Muscle of leg (tissue), 3 donors: ENCODE measurements at regions not wholly inside any gene's neighbourhood (a gene's known extent, or its start where the extent isn't known, plus 50 kb on each side); places are given as distances from the start of the nearest gene placed in this dataset.
"Not testable (repeated sequence)": the region's sequence is repeated elsewhere in the genome, so short reads cannot be mapped to it uniquely, and the experiment has no call there.

Experiments used
- DNase-seq: peaks from one replicate; pipeline ENCODE4 v3.0.0; 2013
- H3K27ac ChIP-seq: one replicate; pipeline ENCODE4 v1.5.1; 2013; ENCODE audit warnings: mild to moderate bottlenecking, low read length, control low read depth
- H3K27me3 ChIP-seq: one replicate; pipeline ENCODE4 v1.6.1; 2013; ENCODE audit warnings: low read length; ENCODE audit not compliant: control insufficient read depth, insufficient read depth
- H3K36me3 ChIP-seq: one replicate; pipeline ENCODE4 v1.6.1; 2013; ENCODE audit warnings: low read length; ENCODE audit not compliant: control insufficient read depth, insufficient read depth
- H3K4me1 ChIP-seq: one replicate; pipeline ENCODE4 v1.6.1; 2013; ENCODE audit warnings: low read length; ENCODE audit not compliant: control insufficient read depth, insufficient read depth
- H3K4me3 ChIP-seq: one replicate; pipeline ENCODE4 v1.5.1; 2013; ENCODE audit warnings: low read length, control low read depth
- H3K9me3 ChIP-seq: replicated peaks from 2 replicates; pipeline ENCODE4 v1.6.1; 2013; ENCODE audit warnings: low read depth, low read length; ENCODE audit not compliant: control insufficient read depth
- WGBS: methylation state at CpG from one replicate; pipeline ENCODE4 v1.1.5; 2013; ENCODE audit warnings: missing lambda C conversion rate; ENCODE audit not compliant: insufficient coverage; 5-methylcytosine and 5-hydroxymethylcytosine counted together

DNA sequence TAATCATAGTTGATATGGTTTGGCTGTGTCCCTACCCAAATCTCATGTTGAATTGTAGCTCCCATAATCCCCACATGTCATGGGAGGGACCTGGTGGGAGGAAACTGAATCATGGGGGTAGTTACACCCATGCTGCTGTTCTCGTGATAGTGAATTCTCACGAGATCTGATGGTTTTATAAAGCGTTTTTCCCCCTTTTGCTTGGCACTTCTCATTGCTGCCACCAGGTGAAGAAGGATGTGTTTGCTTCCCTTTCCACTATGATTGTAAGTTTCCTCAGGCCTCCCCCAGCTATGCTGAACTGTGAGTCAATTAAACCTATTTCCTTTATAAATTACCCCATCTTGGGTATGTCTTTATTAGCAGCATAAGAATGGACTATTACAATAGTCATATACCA, 86.0 kb upstream of the MID1 start:
- not testable (repeated sequence) for DNase-seq, H3K27me3 ChIP-seq, H3K9me3 ChIP-seq, H3K36me3 ChIP-seq, H3K4me3 ChIP-seq, H3K27ac ChIP-seq, H3K4me1 ChIP-seq
- WGBS = no CpG with 5 or more reads among the region's 3 CpGs

DNA sequence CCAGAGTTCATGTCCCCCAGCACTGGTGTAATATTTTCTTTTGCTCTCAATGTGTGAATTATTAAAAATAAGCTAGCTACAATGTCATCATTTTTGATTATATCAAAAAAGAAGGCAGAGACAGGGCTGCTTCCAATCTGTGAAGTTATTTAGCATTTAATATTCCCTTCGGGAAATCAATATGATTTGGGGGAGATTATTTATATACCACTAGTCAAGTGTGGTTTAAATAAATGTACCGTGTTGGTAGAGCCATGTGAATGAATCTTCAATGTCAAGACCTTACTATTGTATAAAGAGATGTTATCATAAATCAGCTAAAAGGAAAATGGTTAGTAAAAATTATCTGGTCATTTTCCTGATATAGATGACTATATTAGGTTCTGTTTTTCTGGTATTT, 87.4 kb upstream of the MID1 start:
- WGBS = no CpG with 5 or more reads among the region's 2 CpGs
- no peaks in the 10 kb centered on the region for H3K4me1 ChIP-seq

DNA sequence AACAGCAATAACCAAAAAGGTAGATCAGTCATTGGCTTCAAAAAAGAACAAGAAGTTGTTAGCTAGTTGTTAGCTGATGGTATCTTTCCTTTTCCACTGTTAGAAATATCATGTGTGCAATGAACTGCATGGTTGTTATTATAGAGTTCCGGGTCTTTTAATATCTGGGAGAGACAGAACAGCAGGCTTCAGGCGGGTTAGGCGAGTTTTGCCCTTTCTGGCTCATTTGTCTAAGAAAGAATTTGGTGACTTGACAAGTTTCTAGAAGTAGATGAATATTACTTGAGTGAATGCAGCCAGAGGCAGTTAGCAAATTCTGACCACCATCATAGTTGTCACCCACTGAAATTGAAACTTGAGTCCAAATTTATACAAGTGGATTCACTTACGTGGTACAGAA, 88.9 kb upstream of the MID1 start:
- 70% methylated on average over 3 of the region's 4 CpGs for WGBS
- no peaks in the 10 kb centered on the region for H3K9me3 ChIP-seq
- no peaks in the 10 kb centered on the region for H3K4me1 ChIP-seq

More for the DNA sequence above, 87.4 kb upstream of the MID1 start:
- Histone ChIP-seq H3K27ac (no peak overlapping the region), H3K9me3 (no peaks in the 10 kb centered on the region), H3K27me3 (peaks cover 4% of the 10 kb centered on the region), H3K4me3 (no peak overlapping the region), H3K36me3 (no peaks in the 10 kb centered on the region)
- DNase-seq = no peak

DNA sequence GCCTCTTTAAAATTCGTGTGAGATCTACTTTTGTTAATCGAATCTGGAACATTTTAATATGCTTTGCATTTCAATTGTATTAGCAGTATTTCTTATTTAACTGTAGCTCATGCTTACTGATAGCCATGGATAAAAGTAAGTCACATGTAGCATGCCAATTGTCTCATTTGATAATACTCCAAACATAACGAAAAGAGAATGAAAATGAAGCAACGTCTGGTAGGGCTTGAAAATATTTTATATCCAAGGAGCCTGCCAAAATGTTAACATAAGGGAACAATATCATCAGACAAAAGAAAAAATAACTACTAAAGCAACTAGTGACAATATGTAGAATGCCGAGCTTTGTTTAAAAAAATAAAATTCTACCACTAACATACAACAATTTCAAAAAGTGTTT, 94.1 kb upstream of the MID1 start:
- H3K27ac ChIP-seq = peak overlapping the region; percentile 42

More for the DNA sequence above, 88.9 kb upstream of the MID1 start:
- H3K27me3 ChIP-seq = peaks cover 4% of the 10 kb centered on the region
- no peaks in the 10 kb centered on the region for H3K36me3 ChIP-seq
- H3K27ac ChIP-seq = no peak overlapping the region
- no peak overlapping the region for H3K4me3 ChIP-seq
- no peak for DNase-seq

DNA sequence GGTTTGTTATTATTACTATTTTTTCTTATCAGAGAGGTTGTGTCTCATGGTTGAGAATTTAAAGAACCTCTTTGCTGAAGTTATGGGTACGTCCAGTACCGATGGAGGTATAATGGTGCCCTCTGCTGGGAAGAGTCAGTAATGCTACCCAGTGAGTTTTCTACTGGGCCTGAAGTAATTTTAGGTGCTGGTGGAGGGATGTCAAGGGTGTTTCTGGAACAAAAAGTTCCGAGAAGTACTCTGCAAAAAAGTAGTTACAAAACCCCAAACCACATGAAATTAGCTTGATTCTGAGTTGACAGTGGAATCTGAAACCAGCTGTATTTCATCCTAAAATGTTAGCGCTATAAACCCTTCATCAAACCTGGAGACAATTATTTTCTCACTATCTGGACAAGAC, 102.5 kb upstream of the MID1 start:
- no peaks in the 10 kb centered on the region for H3K36me3 ChIP-seq
- H3K4me1 ChIP-seq = no peaks in the 10 kb centered on the region
- H3K4me3 ChIP-seq = no peak overlapping the region
- 17% methylated on average over 3 of the region's 4 CpGs for WGBS
- peaks cover 5% of the 10 kb centered on the region for H3K27me3 ChIP-seq
- no peaks in the 10 kb centered on the region for H3K9me3 ChIP-seq
- DNase-seq = peak; percentile 86
- H3K27ac ChIP-seq = no peak overlapping the region

More for the DNA sequence above, 94.1 kb upstream of the MID1 start:
- peak; percentile 84 for DNase-seq
- Histone ChIP-seq H3K27me3 (no peaks in the 10 kb centered on the region), H3K4me3 (no peak overlapping the region), H3K9me3 (no peaks in the 10 kb centered on the region), H3K4me1 (no peaks in the 10 kb centered on the region), H3K36me3 (no peaks in the 10 kb centered on the region)
- WGBS = no CpG with 5 or more reads among the region's 5 CpGs

DNA sequence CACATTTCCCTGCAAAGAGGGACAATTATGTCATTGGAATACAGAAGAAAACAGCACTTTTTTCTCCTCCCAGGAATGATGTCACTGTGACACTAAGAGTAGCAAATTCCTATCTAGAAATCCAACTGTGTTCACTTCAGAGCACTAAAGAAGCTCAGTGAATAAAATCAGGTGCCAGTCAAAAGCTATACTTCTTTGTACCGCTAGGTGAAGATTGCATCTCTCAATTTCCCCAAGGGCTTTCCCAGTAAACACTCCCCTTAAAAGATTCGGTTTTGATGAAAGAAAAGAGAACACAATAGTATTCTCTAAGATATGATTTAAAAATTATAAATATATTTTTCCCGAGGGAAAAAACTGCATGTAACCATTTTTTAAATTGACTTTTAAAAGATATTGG, 104.7 kb upstream of the MID1 start:
- Histone ChIP-seq H3K27me3 (peaks cover 5% of the 10 kb centered on the region), H3K4me1 (no peaks in the 10 kb centered on the region), H3K4me3 (no peak overlapping the region), H3K9me3 (no peaks in the 10 kb centered on the region), H3K36me3 (no peaks in the 10 kb centered on the region), H3K27ac (no peak overlapping the region)
- no peak for DNase-seq
- WGBS = no CpG with 5 or more reads among the region's 3 CpGs

DNA sequence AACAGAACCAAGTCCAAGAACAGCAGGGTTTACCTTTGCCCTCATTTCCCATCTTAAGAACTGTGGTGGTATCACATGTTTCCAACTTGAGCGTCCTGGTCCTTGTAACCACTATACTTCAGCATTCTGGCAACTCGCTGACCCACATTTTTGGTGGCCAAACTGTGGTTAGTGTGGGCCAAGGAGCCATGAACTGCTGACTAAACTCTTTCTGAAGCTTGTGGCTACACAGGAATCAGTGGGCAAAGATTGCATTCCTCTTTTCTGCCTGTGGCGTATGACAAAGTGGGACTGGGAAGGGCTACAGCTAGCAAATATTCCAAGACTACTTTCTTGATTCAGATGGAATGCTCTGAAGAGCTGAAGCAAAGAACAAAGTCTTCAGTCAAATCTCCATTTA, 106.3 kb upstream of the MID1 start:
- 57% methylated on average over 1 of the region's 3 CpGs for WGBS
- DNase-seq = no peak
- Histone ChIP-seq H3K9me3 (no peaks in the 10 kb centered on the region), H3K4me3 (no peak overlapping the region), H3K36me3 (no peaks in the 10 kb centered on the region), H3K27ac (no peak overlapping the region), H3K4me1 (no peaks in the 10 kb centered on the region), H3K27me3 (peaks cover 5% of the 10 kb centered on the region)

DNA sequence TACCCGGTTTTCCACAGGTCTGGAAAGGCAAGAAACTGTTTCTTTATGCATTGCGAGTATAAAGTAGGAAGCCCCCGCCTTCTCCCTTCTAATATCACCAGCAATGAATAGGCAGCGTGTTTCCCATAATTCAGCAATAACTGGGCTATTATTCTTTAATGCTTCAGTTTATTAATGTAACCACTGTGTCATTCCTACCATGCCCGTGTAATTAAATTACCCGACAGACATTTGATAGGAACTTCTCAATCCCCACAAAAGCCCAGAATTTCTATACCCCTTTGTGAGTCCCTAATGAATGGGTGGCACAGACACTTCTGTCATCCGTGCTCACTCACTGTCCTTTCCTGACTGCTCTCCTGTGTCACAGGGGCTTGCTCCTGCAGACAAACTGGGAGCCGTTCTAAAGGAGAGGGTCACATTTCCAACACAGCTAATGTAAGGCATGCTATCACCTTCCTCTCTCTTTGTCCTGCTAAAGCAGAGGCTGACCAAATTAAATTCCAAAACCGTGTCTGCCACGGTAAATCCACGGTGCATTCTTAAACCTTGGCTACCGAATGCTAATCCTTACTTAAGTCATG, 108.5 kb upstream of the MID1 start:
- H3K4me3 ChIP-seq = no peak overlapping the region
- 76% methylated on average over 6 of the region's 12 CpGs for WGBS
- H3K36me3 ChIP-seq = no peaks in the 10 kb centered on the region
- H3K27me3 ChIP-seq = peaks cover 5% of the 10 kb centered on the region
- H3K9me3 ChIP-seq = no peaks in the 10 kb centered on the region
- no peak for DNase-seq
- H3K27ac ChIP-seq = no peak overlapping the region
- H3K4me1 ChIP-seq = no peaks in the 10 kb centered on the region

DNA sequence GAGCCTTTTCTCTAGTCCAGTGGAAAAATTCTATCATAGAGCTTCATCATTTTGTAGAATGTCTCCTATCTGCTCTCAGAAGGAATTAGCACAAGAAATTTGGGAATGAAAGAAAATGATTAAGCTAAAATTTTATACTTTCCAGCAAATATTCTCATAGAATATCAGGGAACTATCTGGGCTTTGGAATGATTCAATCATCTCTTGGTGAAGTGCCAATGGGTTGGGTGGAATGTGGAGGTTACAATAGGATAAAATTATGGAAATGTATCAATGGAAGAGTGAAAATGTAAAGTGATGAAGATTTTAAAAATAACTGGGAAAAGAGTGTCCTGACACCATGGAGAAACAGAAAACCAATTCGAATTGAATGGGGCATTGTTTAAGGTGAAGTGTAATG, 119.0 kb upstream of the MID1 start:
- Histone ChIP-seq H3K27me3 (peaks cover 12% of the 10 kb centered on the region), H3K36me3 (no peaks in the 10 kb centered on the region), H3K4me1 (peaks cover 5% of the 10 kb centered on the region), H3K4me3 (no peak overlapping the region), H3K9me3 (no peaks in the 10 kb centered on the region), H3K27ac (no peak overlapping the region)
- DNase-seq = peak; percentile 51
- no CpG with 5 or more reads among the region's 1 CpG for WGBS

DNA sequence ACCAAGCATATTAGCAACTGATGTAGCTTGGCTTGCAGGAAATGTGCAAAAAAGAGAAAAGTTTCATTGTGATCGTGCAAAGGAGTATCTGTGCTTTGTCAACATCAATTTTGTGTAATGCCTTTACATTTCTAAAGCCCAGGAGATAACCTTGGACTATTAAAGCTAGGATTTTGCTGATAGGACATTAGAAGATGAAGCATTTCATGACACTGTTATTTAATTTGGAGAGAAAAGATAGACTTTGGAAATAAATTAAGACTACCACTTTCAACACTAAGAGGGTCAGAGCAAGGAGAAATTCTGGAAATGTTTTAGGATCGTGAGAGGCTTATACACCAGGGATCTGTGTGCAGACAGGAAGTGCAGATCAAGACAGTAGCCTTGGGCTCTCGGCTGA, 120.6 kb upstream of the MID1 start:
- DNase-seq = no peak

DNA sequence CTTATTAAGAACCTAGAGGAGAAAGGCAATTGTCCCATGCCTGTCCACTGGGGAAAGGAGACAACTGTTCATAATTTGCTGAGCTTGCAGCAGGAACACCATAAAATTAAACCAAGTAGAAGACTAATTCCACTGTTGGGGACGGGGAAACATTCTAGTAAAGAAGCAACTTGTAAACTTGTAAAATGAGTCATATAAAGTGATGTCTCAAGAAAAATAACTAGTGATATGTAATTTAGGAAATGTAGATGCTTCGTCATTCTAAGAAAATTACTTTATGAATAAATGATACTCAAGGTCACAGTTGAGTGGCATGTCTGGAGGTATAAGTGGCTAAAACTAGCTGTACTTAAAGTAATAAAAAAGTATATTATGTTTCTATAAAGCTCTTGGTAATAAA, 121.2 kb upstream of the MID1 start:
- peaks cover 11% of the 10 kb centered on the region for H3K27me3 ChIP-seq
- no peaks in the 10 kb centered on the region for H3K9me3 ChIP-seq
- no peak overlapping the region for H3K4me3 ChIP-seq
- no peak for DNase-seq
- H3K36me3 ChIP-seq = no peaks in the 10 kb centered on the region
- no CpG with 5 or more reads among the region's 2 CpGs for WGBS
- H3K4me1 ChIP-seq = peaks cover 5% of the 10 kb centered on the region
- no peak overlapping the region for H3K27ac ChIP-seq

More for the DNA sequence above, 120.6 kb upstream of the MID1 start:
- H3K27ac ChIP-seq = no peak overlapping the region
- no peaks in the 10 kb centered on the region for H3K36me3 ChIP-seq
- WGBS = no CpG with 5 or more reads among the region's 3 CpGs
- peaks cover 11% of the 10 kb centered on the region for H3K27me3 ChIP-seq
- no peaks in the 10 kb centered on the region for H3K9me3 ChIP-seq
- peaks cover 5% of the 10 kb centered on the region for H3K4me1 ChIP-seq
- H3K4me3 ChIP-seq = no peak overlapping the region
